ENCODE measurements at regions not wholly inside any gene's neighbourhood (a gene's known extent, or its start where the extent isn't known, plus 50 kb on each side); places are given as distances from the start of the nearest gene placed in this dataset.

- H3K27ac Mint-ChIP-seq = no peak overlapping the region
- no peaks in the 10 kb centered on the region for H3K4me1 Mint-ChIP-seq
- peaks cover 2% of the 10 kb centered on the region for H3K36me3 Mint-ChIP-seq
- H3K4me3 Mint-ChIP-seq = no peak overlapping the region
- H3K9me3 Mint-ChIP-seq = peaks cover 0 to 4% (median 3%) of the 10 kb centered on the region in 3 donors
- H3K27me3 Mint-ChIP-seq = peaks cover 3% of the 10 kb centered on the region
Measured at GRCh38 chr21:32103361-32103760, 175.5 kb downstream of the MIS18A start.

GRCh38 chr21:32102426-32102825 is 176.4 kb downstream of the MIS18A start:
- Mint-ChIP-seq H3K36me3 (peaks cover 2% of the 10 kb centered on the region), H3K27ac (no peak overlapping the region), H3K4me3 (no peak overlapping the region), H3K27me3 (peaks cover 3% of the 10 kb centered on the region), H3K9me3 (peaks cover 0 to 4% (median 3%) of the 10 kb centered on the region in 3 donors), H3K4me1 (no peaks in the 10 kb centered on the region)

- Mint-ChIP-seq H3K27me3 (peaks cover 3% of the 10 kb centered on the region), H3K4me1 (no peaks in the 10 kb centered on the region), H3K4me3 (peak overlapping the region in 1 of 4 donors; percentile 40), H3K9me3 (peaks cover 0 to 4% (median 0%) of the 10 kb centered on the region in 3 donors), H3K27ac (no peak overlapping the region), H3K36me3 (peaks cover 2% of the 10 kb centered on the region)
Measured at GRCh38 chr21:32101277-32101676, 177.6 kb downstream of the MIS18A start.

GRCh38 chr21:32100423-32100822 is 178.4 kb downstream of the MIS18A start:
- no peak overlapping the region for H3K4me3 Mint-ChIP-seq
- peaks cover 2% of the 10 kb centered on the region for H3K36me3 Mint-ChIP-seq
- H3K4me1 Mint-ChIP-seq = no peaks in the 10 kb centered on the region

GRCh38 chr21:32099812-32100416 is 178.9 kb downstream of the MIS18A start:
- Mint-ChIP-seq H3K27ac (no peak overlapping the region), H3K27me3 (peaks cover 3% of the 10 kb centered on the region), H3K4me3 (no peak overlapping the region), H3K4me1 (no peaks in the 10 kb centered on the region), H3K36me3 (peaks cover 2% of the 10 kb centered on the region), H3K9me3 (peaks cover 0 to 4% (median 0%) of the 10 kb centered on the region in 3 donors)

More at GRCh38 chr21:32100423-32100822, 178.4 kb downstream of the MIS18A start:
- H3K27ac Mint-ChIP-seq = no peak overlapping the region
- peaks cover 0 to 4% (median 0%) of the 10 kb centered on the region in 3 donors for H3K9me3 Mint-ChIP-seq
- H3K27me3 Mint-ChIP-seq = peaks cover 3% of the 10 kb centered on the region

GRCh38 chr21:32096411-32096810 is 182.4 kb downstream of the MIS18A start:
- H3K4me3 Mint-ChIP-seq = no peak overlapping the region
- no peaks in the 10 kb centered on the region for H3K36me3 Mint-ChIP-seq
- peaks cover 3 to 4% (median 3%) of the 10 kb centered on the region in 3 donors for H3K9me3 Mint-ChIP-seq
- H3K4me1 Mint-ChIP-seq = no peaks in the 10 kb centered on the region
- H3K27me3 Mint-ChIP-seq = peaks cover 5% of the 10 kb centered on the region
- no peak overlapping the region for H3K27ac Mint-ChIP-seq

GRCh38 chr21:32094804-32095203 is 184.0 kb downstream of the MIS18A start:
- Mint-ChIP-seq H3K4me1 (no peaks in the 10 kb centered on the region), H3K27me3 (peaks cover 5% of the 10 kb centered on the region), H3K27ac (no peak overlapping the region), H3K4me3 (no peak overlapping the region), H3K36me3 (no peaks in the 10 kb centered on the region), H3K9me3 (peaks cover 3 to 4% (median 3%) of the 10 kb centered on the region in 3 donors)

GRCh38 chr21:32093646-32094462 is 185.0 kb downstream of the MIS18A start:
- H3K27ac Mint-ChIP-seq = no peak overlapping the region
- H3K4me3 Mint-ChIP-seq = no peak overlapping the region
- H3K9me3 Mint-ChIP-seq = peaks cover 3 to 4% (median 3%) of the 10 kb centered on the region in 3 donors
- H3K27me3 Mint-ChIP-seq = peaks cover 5% of the 10 kb centered on the region
- no peaks in the 10 kb centered on the region for H3K4me1 Mint-ChIP-seq
- no peaks in the 10 kb centered on the region for H3K36me3 Mint-ChIP-seq

GRCh38 chr21:32090956-32091355 is 187.9 kb downstream of the MIS18A start:
- H3K27ac Mint-ChIP-seq = no peak overlapping the region
- peaks cover 1% of the 10 kb centered on the region for H3K36me3 Mint-ChIP-seq
- H3K4me3 Mint-ChIP-seq = no peak overlapping the region
- no peaks in the 10 kb centered on the region for H3K4me1 Mint-ChIP-seq
- peaks cover 6% of the 10 kb centered on the region for H3K27me3 Mint-ChIP-seq
- peaks cover 3 to 7% (median 4%) of the 10 kb centered on the region in 3 donors for H3K9me3 Mint-ChIP-seq

- Mint-ChIP-seq H3K27ac (no peak overlapping the region), H3K4me1 (no peaks in the 10 kb centered on the region), H3K27me3 (peaks cover 6% of the 10 kb centered on the region), H3K4me3 (no peak overlapping the region), H3K36me3 (peaks cover 1% of the 10 kb centered on the region), H3K9me3 (peaks cover 3 to 7% (median 4%) of the 10 kb centered on the region in 3 donors)
Measured at GRCh38 chr21:32089766-32090165, 189.1 kb downstream of the MIS18A start.

GRCh38 chr21:32088471-32088870 is 190.4 kb downstream of the MIS18A start:
- H3K27me3 Mint-ChIP-seq = peaks cover 3% of the 10 kb centered on the region
- H3K9me3 Mint-ChIP-seq = peaks cover 3 to 7% (median 4%) of the 10 kb centered on the region in 3 donors
- peaks cover 1% of the 10 kb centered on the region for H3K36me3 Mint-ChIP-seq
- H3K4me1 Mint-ChIP-seq = no peaks in the 10 kb centered on the region
- no peak overlapping the region for H3K27ac Mint-ChIP-seq
- H3K4me3 Mint-ChIP-seq = no peak overlapping the region

GRCh38 chr21:32087447-32087846 is 191.4 kb downstream of the MIS18A start:
- no peaks in the 10 kb centered on the region for H3K4me1 Mint-ChIP-seq
- H3K27me3 Mint-ChIP-seq = peaks cover 3% of the 10 kb centered on the region
- H3K4me3 Mint-ChIP-seq = no peak overlapping the region

GRCh38 chr21:32083197-32083596 is 195.7 kb downstream of the MIS18A start:
- Mint-ChIP-seq H3K27ac (no peak overlapping the region), H3K27me3 (peaks cover 1% of the 10 kb centered on the region), H3K4me1 (no peaks in the 10 kb centered on the region)

More at GRCh38 chr21:32087447-32087846, 191.4 kb downstream of the MIS18A start:
- Mint-ChIP-seq H3K27ac (no peak overlapping the region), H3K36me3 (peaks cover 1% of the 10 kb centered on the region), H3K9me3 (peaks cover 0 to 3% (median 0%) of the 10 kb centered on the region in 3 donors)

GRCh38 chr21:32082466-32082865 is 196.4 kb downstream of the MIS18A start:
- H3K4me1 Mint-ChIP-seq = no peaks in the 10 kb centered on the region
- no peak overlapping the region for H3K4me3 Mint-ChIP-seq
- peaks cover 1% of the 10 kb centered on the region for H3K27me3 Mint-ChIP-seq
- H3K36me3 Mint-ChIP-seq = peaks cover 1% of the 10 kb centered on the region
- no peaks in the 10 kb centered on the region for H3K9me3 Mint-ChIP-seq
- no peak overlapping the region for H3K27ac Mint-ChIP-seq

More at GRCh38 chr21:32083197-32083596, 195.7 kb downstream of the MIS18A start:
- H3K9me3 Mint-ChIP-seq = no peaks in the 10 kb centered on the region
- peaks cover 1% of the 10 kb centered on the region for H3K36me3 Mint-ChIP-seq
- no peak overlapping the region for H3K4me3 Mint-ChIP-seq

- Mint-ChIP-seq H3K9me3 (peaks cover 0 to 8% (median 0%) of the 10 kb centered on the region in 3 donors), H3K36me3 (no peaks in the 10 kb centered on the region), H3K4me1 (no peaks in the 10 kb centered on the region), H3K4me3 (no peak overlapping the region), H3K27me3 (peaks cover 2% of the 10 kb centered on the region), H3K27ac (no peak overlapping the region)
Measured at GRCh38 chr21:32073593-32073992, 200.8 kb downstream of the HUNK start.

All from IgD-negative memory B cell (primary cell).